ENCODE measurements at regions not wholly inside any gene's neighbourhood (a gene's known extent, or its start where the extent isn't known, plus 50 kb on each side); places are given as distances from the start of the nearest gene placed in this dataset.
"Not testable (repeated sequence)": the region's sequence is repeated elsewhere in the genome, so short reads cannot be mapped to it uniquely, and the experiment has no call there.

DNA sequence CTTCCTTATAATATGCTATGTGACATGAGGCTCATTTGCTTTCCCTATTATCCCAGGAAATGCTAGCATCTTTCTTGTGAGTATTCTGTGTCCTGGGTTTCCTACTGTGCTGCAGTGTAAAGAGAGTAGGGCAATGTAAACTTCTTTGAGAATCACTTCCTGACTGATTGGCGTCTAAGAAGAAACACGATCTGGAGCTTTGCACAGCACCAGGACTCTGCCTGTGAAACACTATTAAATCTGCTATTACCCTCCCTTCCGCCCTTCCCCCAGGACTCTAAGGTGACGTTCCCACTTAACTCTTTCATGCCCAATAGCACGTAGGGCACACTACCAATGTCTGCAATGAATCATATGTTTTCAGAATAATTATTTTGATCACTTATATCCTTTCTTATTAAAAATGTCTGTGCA, 607.3 kb upstream of the CITED2 start:
- Histone ChIP-seq H3K56ac (ENCODE audit: low read length) (peak overlapping the region; percentile 62), H3K79me2 (ENCODE audit: control insufficient read depth, insufficient read depth, low read length) (no peaks in the 10 kb centered on the region), H4K8ac (ENCODE audit: low read depth, low read length) (no peak overlapping the region), H3K36me3 (ENCODE audit: control insufficient read depth, insufficient read depth, low read length) (no peaks in the 10 kb centered on the region), H2BK120ac (ENCODE audit: low read depth, low read length) (no peak overlapping the region), H3K79me1 (ENCODE audit: low read length) (no peaks in the 10 kb centered on the region), H2BK5ac (ENCODE audit: low read length) (peak overlapping the region; percentile 54), H3K27ac (ENCODE audit: low read depth, low read length) (peak overlapping the region; percentile 81), H4K5ac (ENCODE audit: low read length) (no peak overlapping the region), H3K4me3 (ENCODE audit: low read length) (no peak overlapping the region), H3K4me2 (ENCODE audit: low read length) (no peak overlapping the region), H3K4ac (ENCODE audit: low read depth, low read length) (no peak overlapping the region), H2BK15ac (replicated peaks; ENCODE audit: low read depth) (no peak overlapping the region), H2AK5ac (ENCODE audit: low read length) (no peak overlapping the region), H3K18ac (ENCODE audit: low read length) (peak overlapping the region; percentile 45), H3K27me3 (ENCODE audit: insufficient read depth, low read length, poor library complexity) (no peaks in the 10 kb centered on the region), H3K9ac (ENCODE audit: low read length) (no peak overlapping the region), H3K23ac (ENCODE audit: low read length) (no peak overlapping the region), H3K4me1 (ENCODE audit: control insufficient read depth, low read depth, low read length) (peaks cover 8% of the 10 kb centered on the region)
- WGBS (ENCODE audit: extremely low coverage, insufficient coverage, low lambda C conversion rate), result no CpG with 5 or more reads among the region's 5 CpGs
- peak; percentile 76 for DNase-seq

- H3K9ac ChIP-seq (ENCODE audit: low read length), result no peak overlapping the region
- DNase-seq, result no peak
- H3K79me2 ChIP-seq (ENCODE audit: control insufficient read depth, insufficient read depth, low read length), result no peaks in the 10 kb centered on the region
- H3K79me1 ChIP-seq (ENCODE audit: low read length), result no peaks in the 10 kb centered on the region
- H3K27ac ChIP-seq (ENCODE audit: low read depth, low read length), result peak overlapping the region; percentile 81
- H2BK5ac ChIP-seq (ENCODE audit: low read length), result peak overlapping the region; percentile 79
- no peak overlapping the region for H3K4me3 ChIP-seq (ENCODE audit: low read length)
- no peak overlapping the region for H4K5ac ChIP-seq (ENCODE audit: low read length)
- H3K4me1 ChIP-seq (ENCODE audit: control insufficient read depth, low read depth, low read length), result peaks cover 8% of the 10 kb centered on the region
- no peaks in the 10 kb centered on the region for H3K27me3 ChIP-seq (ENCODE audit: insufficient read depth, low read length, poor library complexity)
- H2AK5ac ChIP-seq (ENCODE audit: low read length), result no peak overlapping the region
- H3K18ac ChIP-seq (ENCODE audit: low read length), result no peak overlapping the region
- H3K4ac ChIP-seq (ENCODE audit: low read depth, low read length), result no peak overlapping the region
- peak overlapping the region; percentile 64 for H2BK120ac ChIP-seq (ENCODE audit: low read depth, low read length)
- no peak overlapping the region for H3K4me2 ChIP-seq (ENCODE audit: low read length)
- H3K23ac ChIP-seq (ENCODE audit: low read length), result no peak overlapping the region
- no peaks in the 10 kb centered on the region for H3K36me3 ChIP-seq (ENCODE audit: control insufficient read depth, insufficient read depth, low read length)
- no peak overlapping the region for H2BK15ac ChIP-seq (replicated peaks; ENCODE audit: low read depth)
- no peak overlapping the region for H4K8ac ChIP-seq (ENCODE audit: low read depth, low read length)
- no CpG with 5 or more reads among the region's 1 CpG for WGBS (ENCODE audit: extremely low coverage, insufficient coverage, low lambda C conversion rate)
- H3K56ac ChIP-seq (ENCODE audit: low read length), result peak overlapping the region; percentile 70
These were observed 606.7 kb upstream of the CITED2 start for GRCh38 chr6:139981066-139981624.

GRCh38 chr6:139980631-139981030, 606.2 kb upstream of the CITED2 start:
- no CpG with 5 or more reads among the region's 3 CpGs for WGBS (ENCODE audit: extremely low coverage, insufficient coverage, low lambda C conversion rate)
- not testable (repeated sequence) for H3K23ac ChIP-seq (ENCODE audit: low read length); H3K9ac ChIP-seq (ENCODE audit: low read length); H2BK5ac ChIP-seq (ENCODE audit: low read length); H3K4me3 ChIP-seq (ENCODE audit: low read length); H3K27ac ChIP-seq (ENCODE audit: low read depth, low read length); H3K79me2 ChIP-seq (ENCODE audit: control insufficient read depth, insufficient read depth, low read length); H3K4me1 ChIP-seq (ENCODE audit: control insufficient read depth, low read depth, low read length); H3K27me3 ChIP-seq (ENCODE audit: insufficient read depth, low read length, poor library complexity); H4K8ac ChIP-seq (ENCODE audit: low read depth, low read length); H3K18ac ChIP-seq (ENCODE audit: low read length); H4K5ac ChIP-seq (ENCODE audit: low read length); H2BK15ac ChIP-seq (replicated peaks; ENCODE audit: low read depth); H3K36me3 ChIP-seq (ENCODE audit: control insufficient read depth, insufficient read depth, low read length); H2AK5ac ChIP-seq (ENCODE audit: low read length); H3K79me1 ChIP-seq (ENCODE audit: low read length); H3K4me2 ChIP-seq (ENCODE audit: low read length); H3K56ac ChIP-seq (ENCODE audit: low read length)
- DNase-seq, result peak; percentile 70
- Histone ChIP-seq H3K4ac (ENCODE audit: low read depth, low read length) (peak overlapping the region; percentile 70), H2BK120ac (ENCODE audit: low read depth, low read length) (peak overlapping the region; percentile 64)

- Histone ChIP-seq H3K4me1 (ENCODE audit: control insufficient read depth, low read depth, low read length) (peaks cover 8% of the 10 kb centered on the region), H3K27ac (ENCODE audit: low read depth, low read length) (no peak overlapping the region), H3K36me3 (ENCODE audit: control insufficient read depth, insufficient read depth, low read length) (no peaks in the 10 kb centered on the region)
These were observed 604.7 kb upstream of the CITED2 start for GRCh38 chr6:139979021-139979725.

GRCh38 chr6:139977887-139978332, 603.5 kb upstream of the CITED2 start:
- H4K5ac ChIP-seq (ENCODE audit: low read length), result no peak overlapping the region
- no peak overlapping the region for H3K4me2 ChIP-seq (ENCODE audit: low read length)
- no peaks in the 10 kb centered on the region for H3K79me2 ChIP-seq (ENCODE audit: control insufficient read depth, insufficient read depth, low read length)
- no peak overlapping the region for H4K8ac ChIP-seq (ENCODE audit: low read depth, low read length)
- H3K4ac ChIP-seq (ENCODE audit: low read depth, low read length), result peak overlapping the region; percentile 36
- H3K18ac ChIP-seq (ENCODE audit: low read length), result peak overlapping the region; percentile 51
- no peak overlapping the region for H2BK15ac ChIP-seq (replicated peaks; ENCODE audit: low read depth)
- no peak overlapping the region for H3K4me3 ChIP-seq (ENCODE audit: low read length)
- no peak overlapping the region for H3K56ac ChIP-seq (ENCODE audit: low read length)
- no peak overlapping the region for H2AK5ac ChIP-seq (ENCODE audit: low read length)
- H2BK120ac ChIP-seq (ENCODE audit: low read depth, low read length), result no peak overlapping the region
- H3K79me1 ChIP-seq (ENCODE audit: low read length), result no peaks in the 10 kb centered on the region
- H3K23ac ChIP-seq (ENCODE audit: low read length), result no peak overlapping the region
- no peak overlapping the region for H2BK5ac ChIP-seq (ENCODE audit: low read length)
- H3K27me3 ChIP-seq (ENCODE audit: insufficient read depth, low read length, poor library complexity), result no peaks in the 10 kb centered on the region
- WGBS (ENCODE audit: extremely low coverage, insufficient coverage, low lambda C conversion rate), result no CpG with 5 or more reads among the region's 2 CpGs
- no peak overlapping the region for H3K9ac ChIP-seq (ENCODE audit: low read length)
- no peaks in the 10 kb centered on the region for H3K36me3 ChIP-seq (ENCODE audit: control insufficient read depth, insufficient read depth, low read length)
- no peak overlapping the region for H3K27ac ChIP-seq (ENCODE audit: low read depth, low read length)
- DNase-seq, result peak; percentile 80
- H3K4me1 ChIP-seq (ENCODE audit: control insufficient read depth, low read depth, low read length), result peaks cover 6% of the 10 kb centered on the region

More at GRCh38 chr6:139979021-139979725, 604.7 kb upstream of the CITED2 start:
- Histone ChIP-seq H3K18ac (ENCODE audit: low read length) (peak overlapping the region; percentile 80), H3K23ac (ENCODE audit: low read length) (no peak overlapping the region), H3K79me2 (ENCODE audit: control insufficient read depth, insufficient read depth, low read length) (no peaks in the 10 kb centered on the region), H3K79me1 (ENCODE audit: low read length) (no peaks in the 10 kb centered on the region), H3K27me3 (ENCODE audit: insufficient read depth, low read length, poor library complexity) (no peaks in the 10 kb centered on the region), H2AK5ac (ENCODE audit: low read length) (no peak overlapping the region), H4K5ac (ENCODE audit: low read length) (no peak overlapping the region), H2BK120ac (ENCODE audit: low read depth, low read length) (no peak overlapping the region), H4K8ac (ENCODE audit: low read depth, low read length) (no peak overlapping the region), H3K56ac (ENCODE audit: low read length) (no peak overlapping the region), H2BK5ac (ENCODE audit: low read length) (no peak overlapping the region), H3K4me2 (ENCODE audit: low read length) (no peak overlapping the region), H2BK15ac (replicated peaks; ENCODE audit: low read depth) (no peak overlapping the region), H3K9ac (ENCODE audit: low read length) (no peak overlapping the region), H3K4me3 (ENCODE audit: low read length) (no peak overlapping the region), H3K4ac (ENCODE audit: low read depth, low read length) (no peak overlapping the region)
- no peak for DNase-seq
- WGBS (ENCODE audit: extremely low coverage, insufficient coverage, low lambda C conversion rate), result no CpG with 5 or more reads among the region's 7 CpGs

Measured in mesendoderm (in vitro differentiated cells).